WTC11 (cell line): ENCODE measurements at regions not wholly inside any gene's neighbourhood (a gene's known extent, or its start where the extent isn't known, plus 50 kb on each side); places are given as distances from the start of the nearest gene placed in this dataset.

Source experiments
- ATF2 ChIP-seq: sonication (generic); formaldehyde crosslinking; IDR thresholded peaks from 2 replicates; pipeline ENCODE4 v1.8.1; 2022; ENCODE audit warnings: low read depth, missing genetic modification reagents, borderline replicate concordance
- ATF6 ChIP-seq: sonication (generic); formaldehyde crosslinking; IDR thresholded peaks from 2 replicates; pipeline ENCODE4 v1.8.1; 2023; ENCODE audit warnings: mild to moderate bottlenecking, missing genetic modification reagents
- FOXK1 ChIP-seq: sonication (generic); formaldehyde crosslinking; IDR thresholded peaks from 2 replicates; pipeline ENCODE4 v1.8.0; 2022; ENCODE audit warnings: mild to moderate bottlenecking, moderate library complexity, missing genetic modification reagents
- MLX ChIP-seq: sonication (generic); formaldehyde crosslinking; IDR thresholded peaks from 2 replicates; pipeline ENCODE4 v1.8.1; 2023; ENCODE audit warnings: mild to moderate bottlenecking, missing genetic modification reagents, moderate library complexity
- NFYB ChIP-seq: sonication (generic); formaldehyde crosslinking; conservative IDR thresholded peaks from 2 replicates; pipeline ENCODE4 v1.8.0; 2022; ENCODE audit warnings: low read depth, missing genetic modification reagents
- NR2C2 ChIP-seq: sonication (generic); formaldehyde crosslinking; IDR thresholded peaks from 2 replicates; pipeline ENCODE4 v1.8.0; 2022; ENCODE audit warnings: mild to moderate bottlenecking, missing genetic modification reagents
- SP1 ChIP-seq: sonication (generic); formaldehyde crosslinking; conservative IDR thresholded peaks from 2 replicates; pipeline ENCODE4 v1.8.1; 2022; ENCODE audit warnings: missing genetic modification reagents
- TCF7 ChIP-seq: sonication (generic); formaldehyde crosslinking; IDR thresholded peaks from 2 replicates; pipeline ENCODE4 v1.8.0; 2022; ENCODE audit warnings: mild to moderate bottlenecking, low read depth, missing genetic modification reagents, moderate library complexity
- ZNF121 ChIP-seq: sonication (generic); formaldehyde crosslinking; IDR thresholded peaks from 2 replicates; pipeline ENCODE4 v1.8.0; 2023; ENCODE audit warnings: missing genetic modification reagents
- ZNF263 ChIP-seq: sonication (generic); formaldehyde crosslinking; IDR thresholded peaks from 2 replicates; pipeline ENCODE4 v1.8.1; 2022; ENCODE audit warnings: low read depth, mild to moderate bottlenecking, moderate library complexity, missing genetic modification reagents
- TF ChIP-seq, protein P1 (sequence below): fragments of 200-600 bp; IDR thresholded peaks from 2 replicates; pipeline ENCODE4 v1.8.0; 2022; ENCODE audit warnings: antibody characterized with exemption
- TF ChIP-seq, protein P2 (sequence below): sonication (generic); formaldehyde crosslinking; IDR thresholded peaks from 2 replicates; pipeline ENCODE4 v1.8.0; 2022; ENCODE audit warnings: mild to moderate bottlenecking, missing genetic modification reagents
- TF ChIP-seq, protein P3 (sequence below): sonication (generic); formaldehyde crosslinking; conservative IDR thresholded peaks from 2 replicates; pipeline ENCODE4 v1.8.1; 2023; ENCODE audit warnings: mild to moderate bottlenecking, low read depth, missing genetic modification reagents, moderate library complexity
- TF ChIP-seq, protein P4 (sequence below): sonication (generic); formaldehyde crosslinking; IDR thresholded peaks from 2 replicates; pipeline ENCODE4 v1.8.1; 2022; ENCODE audit warnings: mild to moderate bottlenecking, missing genetic modification reagents, moderate library complexity, borderline replicate concordance

GRCh38 chr5:19314840-19315239 is 673.2 kb downstream of the CDH18 start:
- no peak for TF ChIP-seq ZNF121 (CRISPR knock-in tag)
- no peak for TF ChIP-seq TCF7 (CRISPR knock-in tag)
- TF ChIP-seq, protein P1, sequence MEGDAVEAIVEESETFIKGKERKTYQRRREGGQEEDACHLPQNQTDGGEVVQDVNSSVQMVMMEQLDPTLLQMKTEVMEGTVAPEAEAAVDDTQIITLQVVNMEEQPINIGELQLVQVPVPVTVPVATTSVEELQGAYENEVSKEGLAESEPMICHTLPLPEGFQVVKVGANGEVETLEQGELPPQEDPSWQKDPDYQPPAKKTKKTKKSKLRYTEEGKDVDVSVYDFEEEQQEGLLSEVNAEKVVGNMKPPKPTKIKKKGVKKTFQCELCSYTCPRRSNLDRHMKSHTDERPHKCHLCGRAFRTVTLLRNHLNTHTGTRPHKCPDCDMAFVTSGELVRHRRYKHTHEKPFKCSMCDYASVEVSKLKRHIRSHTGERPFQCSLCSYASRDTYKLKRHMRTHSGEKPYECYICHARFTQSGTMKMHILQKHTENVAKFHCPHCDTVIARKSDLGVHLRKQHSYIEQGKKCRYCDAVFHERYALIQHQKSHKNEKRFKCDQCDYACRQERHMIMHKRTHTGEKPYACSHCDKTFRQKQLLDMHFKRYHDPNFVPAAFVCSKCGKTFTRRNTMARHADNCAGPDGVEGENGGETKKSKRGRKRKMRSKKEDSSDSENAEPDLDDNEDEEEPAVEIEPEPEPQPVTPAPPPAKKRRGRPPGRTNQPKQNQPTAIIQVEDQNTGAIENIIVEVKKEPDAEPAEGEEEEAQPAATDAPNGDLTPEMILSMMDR: no peak
- TF ChIP-seq SP1 (CRISPR knock-in tag): no peak
- TF ChIP-seq, protein P2, sequence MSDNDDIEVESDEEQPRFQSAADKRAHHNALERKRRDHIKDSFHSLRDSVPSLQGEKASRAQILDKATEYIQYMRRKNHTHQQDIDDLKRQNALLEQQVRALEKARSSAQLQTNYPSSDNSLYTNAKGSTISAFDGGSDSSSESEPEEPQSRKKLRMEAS: no peak
- TF ChIP-seq ATF2: no peak
- TF ChIP-seq MLX (CRISPR knock-in tag): no peak
- no peak for TF ChIP-seq ZNF263 (CRISPR knock-in tag)
- TF ChIP-seq, protein P3, sequence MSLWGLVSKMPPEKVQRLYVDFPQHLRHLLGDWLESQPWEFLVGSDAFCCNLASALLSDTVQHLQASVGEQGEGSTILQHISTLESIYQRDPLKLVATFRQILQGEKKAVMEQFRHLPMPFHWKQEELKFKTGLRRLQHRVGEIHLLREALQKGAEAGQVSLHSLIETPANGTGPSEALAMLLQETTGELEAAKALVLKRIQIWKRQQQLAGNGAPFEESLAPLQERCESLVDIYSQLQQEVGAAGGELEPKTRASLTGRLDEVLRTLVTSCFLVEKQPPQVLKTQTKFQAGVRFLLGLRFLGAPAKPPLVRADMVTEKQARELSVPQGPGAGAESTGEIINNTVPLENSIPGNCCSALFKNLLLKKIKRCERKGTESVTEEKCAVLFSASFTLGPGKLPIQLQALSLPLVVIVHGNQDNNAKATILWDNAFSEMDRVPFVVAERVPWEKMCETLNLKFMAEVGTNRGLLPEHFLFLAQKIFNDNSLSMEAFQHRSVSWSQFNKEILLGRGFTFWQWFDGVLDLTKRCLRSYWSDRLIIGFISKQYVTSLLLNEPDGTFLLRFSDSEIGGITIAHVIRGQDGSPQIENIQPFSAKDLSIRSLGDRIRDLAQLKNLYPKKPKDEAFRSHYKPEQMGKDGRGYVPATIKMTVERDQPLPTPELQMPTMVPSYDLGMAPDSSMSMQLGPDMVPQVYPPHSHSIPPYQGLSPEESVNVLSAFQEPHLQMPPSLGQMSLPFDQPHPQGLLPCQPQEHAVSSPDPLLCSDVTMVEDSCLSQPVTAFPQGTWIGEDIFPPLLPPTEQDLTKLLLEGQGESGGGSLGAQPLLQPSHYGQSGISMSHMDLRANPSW: no peak
- no peak for TF ChIP-seq ATF6 (CRISPR knock-in tag)
- TF ChIP-seq NFYB (CRISPR knock-in tag): no peak
- TF ChIP-seq, protein P4, sequence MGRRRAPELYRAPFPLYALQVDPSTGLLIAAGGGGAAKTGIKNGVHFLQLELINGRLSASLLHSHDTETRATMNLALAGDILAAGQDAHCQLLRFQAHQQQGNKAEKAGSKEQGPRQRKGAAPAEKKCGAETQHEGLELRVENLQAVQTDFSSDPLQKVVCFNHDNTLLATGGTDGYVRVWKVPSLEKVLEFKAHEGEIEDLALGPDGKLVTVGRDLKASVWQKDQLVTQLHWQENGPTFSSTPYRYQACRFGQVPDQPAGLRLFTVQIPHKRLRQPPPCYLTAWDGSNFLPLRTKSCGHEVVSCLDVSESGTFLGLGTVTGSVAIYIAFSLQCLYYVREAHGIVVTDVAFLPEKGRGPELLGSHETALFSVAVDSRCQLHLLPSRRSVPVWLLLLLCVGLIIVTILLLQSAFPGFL (CRISPR knock-in tag): no peak
- TF ChIP-seq NR2C2 (CRISPR knock-in tag): no peak
- TF ChIP-seq FOXK1 (CRISPR knock-in tag): no peak
